ENCODE measurements at regions not wholly inside any gene's neighbourhood (a gene's known extent, or its start where the extent isn't known, plus 50 kb on each side); places are given as distances from the start of the nearest gene placed in this dataset.

DNA sequence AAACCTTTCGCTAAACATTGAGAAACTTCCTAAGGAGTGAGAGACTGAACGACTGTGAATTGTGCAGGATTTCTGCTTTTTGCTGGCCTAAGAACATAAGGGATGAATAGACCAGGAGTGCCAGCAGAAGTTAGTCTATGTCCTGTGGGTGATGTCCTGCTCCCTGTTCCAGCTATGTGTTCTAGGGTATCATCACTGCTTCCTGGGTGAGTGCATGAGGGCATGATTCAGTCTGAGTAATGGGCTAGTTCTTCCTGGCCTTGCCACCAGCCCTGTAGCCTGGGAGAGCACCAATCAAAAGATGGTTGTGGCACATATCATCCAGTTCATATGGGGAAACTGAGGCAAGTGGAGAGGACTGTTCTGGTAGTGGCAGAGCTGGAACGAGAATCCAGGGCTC is 153.9 kb upstream of the TPM1 start:
- DNase-seq (ENCODE audit: low spot score in 2 of 2): no peak
- Mint-ChIP-seq H3K9me3 (no peaks in the 10 kb centered on the region), H3K27ac (no peak overlapping the region), H3K36me3 (no peaks in the 10 kb centered on the region)
- ATAC-seq: no peak

DNA sequence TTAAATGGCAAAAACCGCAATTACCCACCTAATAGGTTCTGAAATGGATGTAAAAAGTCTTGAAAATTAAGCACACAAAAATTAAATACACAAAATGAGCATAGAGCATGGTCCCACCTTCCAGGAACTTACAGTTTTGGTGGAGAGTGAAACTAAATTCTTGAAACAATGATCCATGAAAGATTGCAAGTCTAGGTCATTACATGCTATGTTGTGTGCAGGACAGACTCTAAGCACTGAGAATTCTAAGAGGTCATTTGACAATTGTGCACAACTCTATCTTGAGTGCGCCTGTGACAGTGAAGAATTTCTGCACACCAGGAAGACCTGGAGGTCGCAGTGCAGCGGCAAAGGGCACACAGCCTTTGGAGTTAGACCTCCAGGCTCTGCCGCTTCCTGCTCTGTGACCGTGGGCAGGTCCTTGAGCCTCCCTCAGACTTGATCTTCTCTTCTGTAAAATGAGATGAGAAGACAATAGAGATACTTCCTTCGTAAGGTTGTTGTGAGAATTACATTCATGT is 153.3 kb upstream of the TPM1 start:
- DNase-seq (ENCODE audit: low spot score in 2 of 2) (no peak), ATAC-seq (no peak)
- no peaks in the 10 kb centered on the region for H3K9me3 Mint-ChIP-seq
- H3K27ac Mint-ChIP-seq: no peak overlapping the region
- no peaks in the 10 kb centered on the region for H3K36me3 Mint-ChIP-seq

DNA sequence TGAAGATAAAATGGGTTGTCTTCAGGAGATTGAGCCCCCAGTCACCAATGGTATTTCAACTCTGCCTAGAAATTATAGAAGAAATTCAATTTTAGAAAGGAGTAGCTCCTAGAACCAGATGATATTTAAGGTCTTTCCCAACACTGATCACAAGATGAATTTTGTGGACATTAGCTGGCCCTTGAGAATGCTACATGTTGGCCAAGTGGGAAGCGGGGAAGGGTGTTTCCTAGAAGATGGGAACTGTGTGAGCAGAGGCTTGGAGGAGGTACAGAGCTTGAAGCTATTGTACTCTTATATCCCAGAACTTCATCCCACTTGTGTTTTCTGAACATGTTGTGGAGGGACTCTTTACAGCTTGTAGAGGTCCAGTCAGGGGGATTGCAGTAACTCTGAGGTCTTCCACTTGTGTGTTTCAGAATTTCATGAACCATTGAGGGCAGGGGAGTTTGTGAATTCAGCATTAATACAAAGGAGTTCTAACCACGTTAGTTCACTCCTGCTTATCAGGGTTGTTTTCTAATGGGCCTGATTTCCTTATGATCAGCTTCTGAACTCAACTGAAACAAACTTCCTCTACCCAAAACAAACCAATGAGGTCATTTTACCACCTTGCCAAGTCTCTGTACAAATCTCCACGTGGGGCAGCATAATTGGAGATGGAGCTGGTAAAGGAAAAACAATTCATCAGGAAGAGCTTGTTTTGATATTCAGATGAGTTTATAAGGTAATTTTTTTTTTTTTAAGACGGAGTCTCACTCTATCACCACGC is 152.6 kb upstream of the TPM1 start:
- no peak for DNase-seq (ENCODE audit: low spot score in 2 of 2)
- Mint-ChIP-seq H3K36me3 (no peaks in the 10 kb centered on the region), H3K27ac (no peak overlapping the region), H3K9me3 (no peaks in the 10 kb centered on the region)
- no peak for ATAC-seq

DNA sequence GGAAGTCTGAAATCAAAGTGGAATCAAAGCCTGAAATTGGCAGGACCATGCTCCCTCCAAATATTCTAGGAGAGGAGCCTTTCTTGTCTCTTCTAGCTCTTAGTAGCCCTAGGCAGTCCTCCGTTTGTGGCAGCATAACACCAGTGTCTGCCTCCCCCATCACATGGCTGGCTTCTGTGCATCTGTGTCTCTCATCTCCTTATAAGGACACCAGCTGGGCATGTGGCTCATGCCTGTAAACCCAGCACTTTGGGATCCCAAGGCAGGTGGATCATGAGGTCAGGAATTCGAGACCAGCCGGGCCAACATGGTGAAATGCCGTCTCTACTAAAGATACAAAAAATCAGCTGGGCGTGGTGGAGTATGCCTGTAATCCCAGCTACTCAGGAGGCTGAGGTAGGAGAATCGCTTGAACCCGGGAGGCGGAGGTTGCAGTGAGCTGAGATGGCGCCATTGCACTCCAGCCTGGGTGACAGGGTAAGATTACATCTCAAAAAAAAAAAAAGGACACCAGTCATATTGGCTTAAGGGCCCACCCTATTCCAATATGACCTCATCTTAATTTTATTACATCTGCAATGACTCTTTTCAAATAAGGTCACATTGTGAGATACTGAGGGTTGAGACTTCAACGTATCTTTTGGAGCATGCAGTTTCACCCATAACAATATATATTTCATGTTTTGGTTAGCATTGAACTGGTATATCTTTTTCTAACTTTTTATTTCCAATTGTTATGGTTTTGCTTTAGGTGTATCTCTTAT is 148.0 kb upstream of the TPM1 start:
- Mint-ChIP-seq H3K9me3 (no peaks in the 10 kb centered on the region), H3K27ac (no peak overlapping the region), H3K36me3 (no peaks in the 10 kb centered on the region)
- ATAC-seq: no peak
- no peak for DNase-seq (ENCODE audit: low spot score in 2 of 2)

DNA sequence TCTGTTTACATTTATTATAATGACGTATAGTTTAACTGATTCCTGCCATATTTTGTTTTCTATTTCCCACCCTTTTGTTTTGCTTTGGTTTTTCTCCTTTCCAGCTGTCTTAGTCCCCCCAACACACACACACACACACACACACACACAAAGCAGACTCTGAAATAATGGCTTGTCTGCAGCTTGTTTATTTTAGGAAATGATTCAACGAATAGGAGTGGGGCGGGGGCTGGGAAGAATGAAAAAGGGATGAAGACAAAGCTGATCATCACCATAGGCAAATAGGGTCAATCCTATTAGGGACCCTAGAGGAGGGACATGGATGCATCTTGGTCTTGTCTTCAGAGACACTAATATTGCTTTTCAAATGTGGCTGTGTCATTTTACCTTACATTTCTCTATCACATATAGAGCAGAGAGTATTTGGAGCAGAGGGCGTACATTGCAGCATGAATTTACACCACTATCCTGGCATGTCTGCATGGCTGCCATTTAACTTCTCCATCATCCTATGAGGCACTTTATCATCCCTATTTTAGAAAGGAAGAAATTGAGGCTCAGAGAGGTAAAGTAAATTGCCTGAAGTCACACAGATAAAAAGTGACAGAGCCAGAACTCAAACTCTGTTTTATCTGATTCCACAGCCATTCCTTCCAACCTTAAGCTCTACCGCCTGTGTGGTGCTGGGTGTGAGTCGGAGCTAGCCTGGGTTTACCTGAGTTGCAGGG is 147.2 kb upstream of the TPM1 start:
- Mint-ChIP-seq H3K9me3 (no peaks in the 10 kb centered on the region), H3K36me3 (no peaks in the 10 kb centered on the region), H3K27ac (no peak overlapping the region)
- ATAC-seq: no peak
- DNase-seq (ENCODE audit: low spot score in 2 of 2): no peak

DNA sequence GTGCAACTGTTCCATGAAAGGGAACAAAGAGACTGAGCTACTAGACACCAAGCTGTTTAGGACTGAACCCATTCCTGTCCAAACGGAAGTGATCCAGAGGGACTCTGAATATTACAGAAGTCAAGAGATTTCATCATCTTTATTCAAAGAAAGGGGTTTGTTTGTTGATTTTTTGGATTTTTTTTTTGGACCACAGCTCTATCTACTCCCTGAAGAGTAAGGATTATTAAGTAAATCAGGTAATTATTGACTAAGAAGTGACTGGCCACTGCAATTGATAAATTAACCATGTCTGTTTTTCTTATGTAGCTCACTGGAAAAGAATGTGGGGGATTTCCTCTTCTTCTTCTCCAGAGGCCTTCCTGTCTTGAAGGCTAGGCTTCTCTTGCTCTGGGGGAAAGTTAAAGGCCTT is 146.6 kb upstream of the TPM1 start:
- Mint-ChIP-seq H3K36me3 (no peaks in the 10 kb centered on the region), H3K27ac (no peak overlapping the region), H3K9me3 (no peaks in the 10 kb centered on the region)
- DNase-seq (ENCODE audit: low spot score in 2 of 2): no peak
- ATAC-seq: no peak

DNA sequence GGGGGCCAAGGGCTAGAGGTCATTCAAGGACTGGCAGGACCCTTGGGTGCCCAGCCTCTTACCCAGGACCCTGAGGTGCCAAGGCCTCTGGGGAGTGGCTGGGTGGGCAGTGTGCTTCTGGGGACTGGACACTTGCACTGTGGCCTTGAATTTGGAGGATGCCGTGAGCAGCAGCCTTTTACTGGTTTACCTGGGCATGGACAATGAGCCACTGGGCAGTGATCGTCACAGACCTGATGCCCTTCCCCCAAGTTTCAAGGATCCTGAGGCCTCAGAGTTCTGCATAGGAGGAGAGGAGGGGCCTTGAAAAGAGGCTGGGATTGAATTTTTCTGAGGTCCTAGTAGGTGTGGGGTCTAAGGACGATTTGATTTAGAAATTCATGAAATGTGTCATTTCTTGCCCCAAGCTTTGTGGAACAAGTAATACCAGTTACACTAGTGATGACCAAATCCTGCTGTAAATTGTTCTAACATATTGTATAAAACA is 146.1 kb upstream of the TPM1 start:
- Mint-ChIP-seq H3K27ac (no peak overlapping the region), H3K36me3 (no peaks in the 10 kb centered on the region), H3K9me3 (no peaks in the 10 kb centered on the region)
- ATAC-seq: no peak
- DNase-seq (ENCODE audit: low spot score in 2 of 2): no peak

DNA sequence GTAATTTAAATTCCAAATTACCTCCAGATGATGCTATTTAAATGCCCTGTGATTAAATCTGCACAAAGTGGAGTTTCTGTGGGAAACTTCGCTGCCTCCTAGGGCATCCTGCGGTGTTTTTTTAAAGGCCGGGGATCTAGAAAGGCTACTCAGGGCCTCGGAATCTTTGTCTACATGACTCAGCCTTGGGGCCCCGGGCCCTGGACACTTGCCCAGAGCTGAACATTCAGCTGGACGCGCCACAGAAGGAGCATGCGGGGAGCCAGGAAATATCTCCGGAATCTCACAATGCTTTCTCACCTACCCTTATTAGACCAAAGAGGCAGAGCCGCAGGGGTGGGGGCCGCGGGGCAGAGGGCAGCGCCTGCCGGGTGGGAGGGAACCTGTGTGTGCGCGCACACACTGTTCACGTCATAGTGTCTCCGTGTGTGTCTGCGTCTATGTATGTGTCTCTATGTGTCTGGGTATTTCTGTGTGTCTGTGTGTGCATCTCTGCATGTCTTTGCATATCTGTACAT is 145.5 kb upstream of the TPM1 start:
- no peak for DNase-seq (ENCODE audit: low spot score in 2 of 2)
- H3K36me3 Mint-ChIP-seq: no peaks in the 10 kb centered on the region
- H3K27ac Mint-ChIP-seq: no peak overlapping the region
- no peak for ATAC-seq
- no peaks in the 10 kb centered on the region for H3K9me3 Mint-ChIP-seq

DNA sequence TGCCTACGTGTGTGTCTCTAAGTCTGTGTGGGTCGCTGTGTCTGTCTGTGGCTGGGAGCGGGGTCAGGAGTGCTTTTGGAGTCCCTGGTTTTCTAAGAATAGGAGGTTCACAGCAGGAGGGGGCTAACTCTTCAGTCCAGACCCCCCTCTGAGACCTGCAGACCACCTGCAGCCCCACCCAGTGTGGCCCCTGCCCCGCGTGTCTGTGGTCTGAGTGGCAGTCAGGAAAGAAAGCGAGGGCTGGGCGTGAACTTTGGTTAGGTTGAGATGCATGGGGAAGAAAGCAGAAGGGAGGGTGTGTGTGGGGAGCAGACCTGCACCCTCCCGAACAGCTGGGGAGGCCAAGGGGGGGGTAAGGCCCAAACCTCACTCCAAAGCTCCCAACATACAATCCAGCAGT is 144.9 kb upstream of the TPM1 start:
- no peaks in the 10 kb centered on the region for H3K36me3 Mint-ChIP-seq
- no peak for ATAC-seq
- H3K9me3 Mint-ChIP-seq: no peaks in the 10 kb centered on the region
- no peak overlapping the region for H3K27ac Mint-ChIP-seq
- DNase-seq (ENCODE audit: low spot score in 2 of 2): no peak

DNA sequence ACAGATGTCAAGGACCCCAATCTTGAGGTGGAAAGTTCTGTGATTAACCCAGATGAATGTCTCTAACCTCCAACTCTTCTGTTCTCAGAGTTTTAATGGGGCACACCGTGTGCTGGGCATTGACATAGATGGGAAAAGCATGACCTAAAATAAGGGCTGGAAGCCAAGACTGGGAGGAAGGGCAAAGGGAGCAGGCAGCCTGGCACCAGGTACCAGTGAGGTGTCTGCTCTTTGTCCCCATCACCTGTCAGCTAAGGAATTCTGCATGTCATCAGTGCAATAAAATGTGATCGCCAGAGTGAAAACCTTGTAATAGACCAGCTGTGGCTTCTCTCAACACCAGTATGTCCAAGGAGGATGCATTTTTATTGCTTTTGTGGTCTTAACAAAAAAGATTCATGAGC is 143.5 kb upstream of the TPM1 start:
- DNase-seq (ENCODE audit: low spot score in 2 of 2) (no peak), ATAC-seq (no peak)
- Mint-ChIP-seq H3K9me3 (no peaks in the 10 kb centered on the region), H3K36me3 (no peaks in the 10 kb centered on the region), H3K27ac (no peak overlapping the region)

DNA sequence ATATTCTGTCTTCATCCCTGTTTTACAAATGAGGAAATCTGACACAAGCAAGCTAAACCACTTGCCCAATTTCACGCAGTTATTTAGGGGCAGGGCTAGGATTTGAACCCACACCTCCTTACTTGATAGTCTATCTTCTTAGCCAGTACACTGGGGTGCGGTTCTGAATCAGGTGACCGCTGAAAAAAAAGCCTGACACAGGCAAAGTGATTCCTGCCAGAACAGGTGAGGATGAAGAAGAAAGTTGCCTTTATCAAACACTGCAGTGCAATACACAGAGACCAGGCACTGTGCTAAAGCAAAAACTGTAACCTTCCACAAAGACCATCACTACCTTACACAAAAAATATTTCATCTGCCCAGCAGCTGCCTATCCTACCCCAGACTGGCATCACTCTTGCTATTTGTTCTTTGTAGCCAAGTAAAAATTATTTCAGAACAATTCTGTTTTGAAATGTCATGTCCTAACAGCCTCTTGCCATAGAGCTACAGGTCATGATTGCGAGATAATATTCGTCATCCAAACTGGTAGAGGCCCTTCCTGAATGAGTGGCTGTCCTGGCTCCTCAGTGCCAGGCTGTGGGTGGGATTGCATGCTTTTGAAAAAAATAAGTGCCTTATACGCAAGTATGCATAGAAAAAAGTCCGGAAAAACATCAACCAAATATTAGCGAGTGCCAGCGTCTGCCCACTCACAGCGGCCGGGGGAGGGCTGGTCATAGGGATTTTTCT is 142.3 kb upstream of the TPM1 start:
- DNase-seq (ENCODE audit: low spot score in 2 of 2) (no peak), ATAC-seq (no peak)
- H3K9me3 Mint-ChIP-seq: no peaks in the 10 kb centered on the region
- no peak overlapping the region for H3K27ac Mint-ChIP-seq
- no peaks in the 10 kb centered on the region for H3K36me3 Mint-ChIP-seq

DNA sequence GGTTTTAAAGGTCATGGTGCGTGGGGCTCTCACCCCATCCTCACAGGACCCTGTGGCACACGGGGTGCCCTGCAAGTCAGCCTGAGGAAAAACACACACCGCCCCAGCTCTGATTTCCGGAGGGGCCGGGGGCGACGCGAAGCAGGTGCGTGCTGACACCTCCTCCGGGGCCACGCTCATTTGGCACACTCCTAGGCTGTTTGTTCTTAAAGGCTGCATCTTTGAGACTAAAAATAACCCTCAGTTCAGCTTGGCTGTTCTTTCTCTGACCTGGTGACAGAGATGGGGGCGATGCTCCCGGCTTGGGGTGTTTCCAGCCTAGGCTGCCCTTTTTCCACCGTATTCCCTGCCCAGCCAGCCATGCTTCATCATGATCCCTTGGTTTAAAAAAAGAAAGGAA is 141.5 kb upstream of the TPM1 start:
- H3K36me3 Mint-ChIP-seq: no peaks in the 10 kb centered on the region
- ATAC-seq (no peak), DNase-seq (ENCODE audit: low spot score in 2 of 2) (no peak)
- no peaks in the 10 kb centered on the region for H3K9me3 Mint-ChIP-seq
- no peak overlapping the region for H3K27ac Mint-ChIP-seq

DNA sequence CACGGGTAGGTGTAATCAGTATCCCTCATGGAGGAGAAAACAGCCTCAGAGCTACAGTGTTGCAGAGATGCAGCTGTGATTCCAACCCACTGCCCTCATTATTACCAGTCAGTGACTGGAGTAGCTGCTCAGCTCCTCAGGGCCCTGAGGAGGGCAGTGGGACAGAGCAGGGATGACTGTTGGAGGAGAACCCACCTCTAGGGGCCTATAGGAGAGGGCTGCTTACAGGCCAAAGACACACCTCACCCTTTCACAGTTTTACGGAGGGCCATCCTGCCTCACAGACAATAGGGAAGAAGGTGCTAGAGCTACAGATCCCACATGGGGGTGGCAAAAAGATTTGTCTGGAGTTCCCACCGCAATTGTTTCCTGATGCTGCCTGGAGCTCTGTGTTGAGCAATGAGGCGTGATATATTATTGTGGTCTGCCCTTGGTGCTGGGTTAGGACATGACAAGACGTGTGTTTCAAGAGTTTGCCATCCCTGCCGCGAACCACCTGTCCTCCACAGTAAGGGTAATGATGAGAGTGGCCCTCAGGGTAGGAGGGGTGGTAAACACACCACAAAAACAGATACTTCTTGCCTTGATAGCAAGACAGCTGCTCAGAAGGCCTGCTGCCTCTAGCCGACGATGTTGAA is 140.5 kb upstream of the TPM1 start:
- DNase-seq (ENCODE audit: low spot score in 2 of 2) (no peak), ATAC-seq (no peak)
- H3K27ac Mint-ChIP-seq: no peak overlapping the region
- no peaks in the 10 kb centered on the region for H3K9me3 Mint-ChIP-seq
- no peaks in the 10 kb centered on the region for H3K36me3 Mint-ChIP-seq

DNA sequence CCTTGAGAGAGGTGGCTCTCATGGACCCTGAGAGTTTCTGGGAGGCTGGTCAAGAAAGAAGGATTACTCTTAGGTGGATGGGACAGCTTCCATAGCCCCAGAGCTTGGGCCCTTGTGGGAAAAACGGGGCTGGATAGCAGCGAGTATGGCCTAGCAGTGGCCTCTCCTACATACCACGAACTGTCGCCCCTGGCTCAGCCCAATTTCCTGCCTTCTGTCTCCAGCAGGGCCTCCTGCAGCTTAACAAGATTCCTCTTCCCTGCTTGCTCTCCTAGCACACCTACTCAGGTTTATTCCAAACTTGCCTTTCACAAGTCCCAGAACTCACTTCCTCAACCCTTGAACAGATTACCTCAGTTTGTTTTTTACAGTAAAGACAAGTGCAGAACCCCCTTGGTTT is 139.7 kb upstream of the TPM1 start:
- Mint-ChIP-seq H3K36me3 (no peaks in the 10 kb centered on the region), H3K9me3 (no peaks in the 10 kb centered on the region), H3K27ac (no peak overlapping the region)
- DNase-seq (ENCODE audit: low spot score in 2 of 2) (no peak), ATAC-seq (no peak)

DNA sequence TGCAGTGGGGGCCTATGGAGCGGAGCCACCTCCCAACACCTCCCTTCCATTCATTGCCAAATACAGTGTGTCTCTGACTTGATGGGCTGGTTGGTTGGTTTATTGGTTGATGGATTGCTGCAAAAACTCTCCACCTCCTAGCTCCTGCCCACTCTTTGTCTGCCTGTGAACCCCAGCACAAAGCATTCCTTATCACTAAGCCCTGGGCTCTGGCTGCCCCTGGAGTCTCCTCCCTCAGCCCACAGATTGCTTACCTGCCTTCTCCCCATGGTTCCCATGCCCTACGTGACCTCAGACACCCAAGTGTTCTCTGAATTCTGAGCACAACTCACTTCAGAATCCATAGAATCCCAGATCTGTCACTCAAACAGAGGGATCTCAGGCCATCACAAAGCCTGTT is 139.1 kb upstream of the TPM1 start:
- no peak for ATAC-seq
- Mint-ChIP-seq H3K36me3 (no peaks in the 10 kb centered on the region), H3K27ac (no peak overlapping the region), H3K9me3 (no peaks in the 10 kb centered on the region)
- DNase-seq (ENCODE audit: low spot score in 2 of 2): no peak
